ENCODE measurements at regions not wholly inside any gene's neighbourhood (a gene's known extent, or its start where the extent isn't known, plus 50 kb on each side); places are given as distances from the start of the nearest gene placed in this dataset.

DNA sequence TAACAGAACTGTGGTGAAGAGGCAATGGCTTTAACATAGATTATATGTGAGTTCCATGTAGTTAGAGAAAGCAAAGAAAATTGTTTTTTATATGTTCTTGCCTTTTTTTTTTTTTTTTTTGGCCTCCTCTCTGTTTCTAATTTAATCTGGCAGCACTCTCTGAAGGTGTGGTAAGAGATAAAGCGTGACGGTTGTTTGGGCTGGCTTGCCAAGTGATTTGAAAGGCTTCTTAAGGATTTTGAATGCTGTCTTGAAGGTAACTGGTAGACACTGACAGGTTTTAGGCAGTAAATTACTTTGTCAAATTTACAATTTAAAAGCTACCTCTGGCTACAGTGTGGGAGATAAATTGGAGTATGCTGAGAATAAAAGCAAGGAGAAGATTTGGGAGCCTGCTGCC lies 269.3 kb upstream of the HS3ST1 start:
- TF ChIP-seq, protein P1, sequence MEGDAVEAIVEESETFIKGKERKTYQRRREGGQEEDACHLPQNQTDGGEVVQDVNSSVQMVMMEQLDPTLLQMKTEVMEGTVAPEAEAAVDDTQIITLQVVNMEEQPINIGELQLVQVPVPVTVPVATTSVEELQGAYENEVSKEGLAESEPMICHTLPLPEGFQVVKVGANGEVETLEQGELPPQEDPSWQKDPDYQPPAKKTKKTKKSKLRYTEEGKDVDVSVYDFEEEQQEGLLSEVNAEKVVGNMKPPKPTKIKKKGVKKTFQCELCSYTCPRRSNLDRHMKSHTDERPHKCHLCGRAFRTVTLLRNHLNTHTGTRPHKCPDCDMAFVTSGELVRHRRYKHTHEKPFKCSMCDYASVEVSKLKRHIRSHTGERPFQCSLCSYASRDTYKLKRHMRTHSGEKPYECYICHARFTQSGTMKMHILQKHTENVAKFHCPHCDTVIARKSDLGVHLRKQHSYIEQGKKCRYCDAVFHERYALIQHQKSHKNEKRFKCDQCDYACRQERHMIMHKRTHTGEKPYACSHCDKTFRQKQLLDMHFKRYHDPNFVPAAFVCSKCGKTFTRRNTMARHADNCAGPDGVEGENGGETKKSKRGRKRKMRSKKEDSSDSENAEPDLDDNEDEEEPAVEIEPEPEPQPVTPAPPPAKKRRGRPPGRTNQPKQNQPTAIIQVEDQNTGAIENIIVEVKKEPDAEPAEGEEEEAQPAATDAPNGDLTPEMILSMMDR (IDR thresholded peaks at IDR 0.05; ENCODE audit: poor library complexity, severe bottlenecking), result no peak
- TF ChIP-seq SMC3 (conservative IDR thresholded peaks at IDR 0.05; ENCODE audit: poor library complexity), result no peak
- TF ChIP-seq POLR2AphosphoS5 (IDR thresholded peaks at IDR 0.05), result no peak
- no peak for TF ChIP-seq RAD21 (conservative IDR thresholded peaks at IDR 0.05)
- TF ChIP-seq MXI1 (conservative IDR thresholded peaks at IDR 0.05; ENCODE audit: poor library complexity, severe bottlenecking), result no peak
